HL-60 (cell line): ENCODE measurements at regions not wholly inside any gene's neighbourhood (a gene's known extent, or its start where the extent isn't known, plus 50 kb on each side); places are given as distances from the start of the nearest gene placed in this dataset.

Experiments
- DNase-seq, 2 experiments: peaks; one replicate each; pipeline ENCODE4 v3.0.0-alpha.2; 2010 to 2020; ENCODE audit warnings: low read depth in 1 of 2, low spot score in 1 of 2
- H3K27ac ChIP-seq: fragments of 250-450 bp; sonication (Bioruptor Pico); replicated peaks from 2 replicates; pipeline ENCODE4 v1.5.1; 2020; ENCODE audit warnings: mild to moderate bottlenecking, moderate library complexity
- H3K27me3 ChIP-seq: fragments of 250-450 bp; sonication (Bioruptor Pico); 2 replicates; pipeline ENCODE4 v1.5.1; 2021; ENCODE audit warnings: mild to moderate bottlenecking, moderate library complexity; ENCODE audit not compliant: insufficient read depth, poor library complexity, severe bottlenecking
- H3K4me3 ChIP-seq: replicated peaks from 2 replicates; pipeline ENCODE4 v1.5.1; 2011; ENCODE audit warnings: mild to moderate bottlenecking, control low read depth, low read length; ENCODE audit not compliant: insufficient read depth
- GABPA ChIP-seq: IDR thresholded peaks from 2 replicates; pipeline ENCODE4 v1.6.1; 2012; ENCODE audit warnings: low read depth
- POLR2AphosphoS5 ChIP-seq: IDR thresholded peaks from 2 replicates; pipeline ENCODE4 v1.6.1; 2012; ENCODE audit warnings: low read depth
- SPI1 ChIP-seq: IDR thresholded peaks from 2 replicates; pipeline ENCODE4 v1.6.1; 2012; ENCODE audit warnings: low read depth, mild to moderate bottlenecking, borderline replicate concordance
- TF ChIP-seq, protein P1 (sequence below): IDR thresholded peaks from one replicate; pipeline ENCODE4 v1.5.1; 2011; ENCODE audit warnings: low read length, control low read depth, inconsistent platforms; ENCODE audit not compliant: insufficient read depth
- TF ChIP-seq, protein P2 (sequence below): IDR thresholded peaks from 2 replicates; pipeline ENCODE4 v1.6.1; 2012; ENCODE audit warnings: low read depth; ENCODE audit not compliant: insufficient replicate concordance

GRCh38 chr17:6893382-6894205 is 62.1 kb upstream of the TEKT1 start:
- TF ChIP-seq POLR2AphosphoS5 (no peak), GABPA (no peak), SPI1 (no peak)
- TF ChIP-seq, protein P1, sequence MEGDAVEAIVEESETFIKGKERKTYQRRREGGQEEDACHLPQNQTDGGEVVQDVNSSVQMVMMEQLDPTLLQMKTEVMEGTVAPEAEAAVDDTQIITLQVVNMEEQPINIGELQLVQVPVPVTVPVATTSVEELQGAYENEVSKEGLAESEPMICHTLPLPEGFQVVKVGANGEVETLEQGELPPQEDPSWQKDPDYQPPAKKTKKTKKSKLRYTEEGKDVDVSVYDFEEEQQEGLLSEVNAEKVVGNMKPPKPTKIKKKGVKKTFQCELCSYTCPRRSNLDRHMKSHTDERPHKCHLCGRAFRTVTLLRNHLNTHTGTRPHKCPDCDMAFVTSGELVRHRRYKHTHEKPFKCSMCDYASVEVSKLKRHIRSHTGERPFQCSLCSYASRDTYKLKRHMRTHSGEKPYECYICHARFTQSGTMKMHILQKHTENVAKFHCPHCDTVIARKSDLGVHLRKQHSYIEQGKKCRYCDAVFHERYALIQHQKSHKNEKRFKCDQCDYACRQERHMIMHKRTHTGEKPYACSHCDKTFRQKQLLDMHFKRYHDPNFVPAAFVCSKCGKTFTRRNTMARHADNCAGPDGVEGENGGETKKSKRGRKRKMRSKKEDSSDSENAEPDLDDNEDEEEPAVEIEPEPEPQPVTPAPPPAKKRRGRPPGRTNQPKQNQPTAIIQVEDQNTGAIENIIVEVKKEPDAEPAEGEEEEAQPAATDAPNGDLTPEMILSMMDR, result no peak
- TF ChIP-seq, protein P2, sequence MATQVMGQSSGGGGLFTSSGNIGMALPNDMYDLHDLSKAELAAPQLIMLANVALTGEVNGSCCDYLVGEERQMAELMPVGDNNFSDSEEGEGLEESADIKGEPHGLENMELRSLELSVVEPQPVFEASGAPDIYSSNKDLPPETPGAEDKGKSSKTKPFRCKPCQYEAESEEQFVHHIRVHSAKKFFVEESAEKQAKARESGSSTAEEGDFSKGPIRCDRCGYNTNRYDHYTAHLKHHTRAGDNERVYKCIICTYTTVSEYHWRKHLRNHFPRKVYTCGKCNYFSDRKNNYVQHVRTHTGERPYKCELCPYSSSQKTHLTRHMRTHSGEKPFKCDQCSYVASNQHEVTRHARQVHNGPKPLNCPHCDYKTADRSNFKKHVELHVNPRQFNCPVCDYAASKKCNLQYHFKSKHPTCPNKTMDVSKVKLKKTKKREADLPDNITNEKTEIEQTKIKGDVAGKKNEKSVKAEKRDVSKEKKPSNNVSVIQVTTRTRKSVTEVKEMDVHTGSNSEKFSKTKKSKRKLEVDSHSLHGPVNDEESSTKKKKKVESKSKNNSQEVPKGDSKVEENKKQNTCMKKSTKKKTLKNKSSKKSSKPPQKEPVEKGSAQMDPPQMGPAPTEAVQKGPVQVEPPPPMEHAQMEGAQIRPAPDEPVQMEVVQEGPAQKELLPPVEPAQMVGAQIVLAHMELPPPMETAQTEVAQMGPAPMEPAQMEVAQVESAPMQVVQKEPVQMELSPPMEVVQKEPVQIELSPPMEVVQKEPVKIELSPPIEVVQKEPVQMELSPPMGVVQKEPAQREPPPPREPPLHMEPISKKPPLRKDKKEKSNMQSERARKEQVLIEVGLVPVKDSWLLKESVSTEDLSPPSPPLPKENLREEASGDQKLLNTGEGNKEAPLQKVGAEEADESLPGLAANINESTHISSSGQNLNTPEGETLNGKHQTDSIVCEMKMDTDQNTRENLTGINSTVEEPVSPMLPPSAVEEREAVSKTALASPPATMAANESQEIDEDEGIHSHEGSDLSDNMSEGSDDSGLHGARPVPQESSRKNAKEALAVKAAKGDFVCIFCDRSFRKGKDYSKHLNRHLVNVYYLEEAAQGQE, result no peak
- Histone ChIP-seq H3K4me3 (no peak overlapping the region), H3K27ac (no peak overlapping the region), H3K27me3 (no peaks in the 10 kb centered on the region)
- DNase-seq, result no peak

DNA sequence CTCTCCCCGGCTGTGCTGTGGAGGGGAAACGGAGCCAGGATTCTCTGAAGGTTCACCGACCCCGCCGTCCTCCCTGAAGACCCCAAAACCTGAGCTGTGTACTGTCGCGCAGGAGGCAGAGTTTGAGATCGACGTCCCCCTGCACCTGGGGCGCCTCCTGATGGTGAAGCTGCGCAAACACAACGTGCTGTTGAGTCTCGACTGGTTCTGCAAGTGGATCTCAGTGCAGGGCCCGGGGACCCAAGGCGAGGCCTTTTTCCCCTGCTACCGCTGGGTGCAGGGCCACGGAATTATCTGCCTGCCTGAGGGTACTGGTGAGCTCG is 62.6 kb upstream of the TEKT1 start:
- H3K4me3 ChIP-seq, result no peak overlapping the region
- TF ChIP-seq POLR2AphosphoS5, result no peak
- TF ChIP-seq, protein P1, result no peak
- no peak for TF ChIP-seq GABPA
- TF ChIP-seq, protein P2, result no peak
- no peak for TF ChIP-seq SPI1
- no peak for DNase-seq
- no peak overlapping the region for H3K27ac ChIP-seq
- no peaks in the 10 kb centered on the region for H3K27me3 ChIP-seq

- TF ChIP-seq POLR2AphosphoS5, result no peak
- TF ChIP-seq, protein P1, result no peak
- TF ChIP-seq, protein P2, result no peak
- TF ChIP-seq GABPA, result no peak
- TF ChIP-seq SPI1, result no peak
- no peak for DNase-seq
- Histone ChIP-seq H3K27ac (no peak overlapping the region), H3K4me3 (no peak overlapping the region), H3K27me3 (no peaks in the 10 kb centered on the region)
Observed at GRCh38 chr17:6901086-6901485, 69.6 kb upstream of the TEKT1 start.
